ENCODE measurements at regions not wholly inside any gene's neighbourhood (a gene's known extent, or its start where the extent isn't known, plus 50 kb on each side); places are given as distances from the start of the nearest gene placed in this dataset.

- no peak overlapping the region for H3K27ac ChIP-seq (ENCODE audit: low read depth in 1 of 2, low read length in 2 of 2)
- H3K36me3 ChIP-seq (ENCODE audit: control insufficient read depth in 1 of 2, insufficient read depth in 2 of 2, low read length in 1 of 2): no peaks in the 10 kb centered on the region
- H3K4me3 ChIP-seq (ENCODE audit: low read length in 2 of 2): no peak overlapping the region
- intact Hi-C loops (cut with DNase I): no loop called here
- H3K27me3 ChIP-seq (ENCODE audit: control insufficient read depth in 1 of 2, insufficient read depth in 2 of 2, low read length in 1 of 2): no peaks in the 10 kb centered on the region
- WGBS, 2 donors: 96 to 98% methylated on average over 2 of the region's 2 CpGs
- no peaks in the 10 kb centered on the region for H3K9me3 ChIP-seq (ENCODE audit: control insufficient read depth, low read length)
- DNase-seq (no peak), ATAC-seq (ENCODE audit: low FRiP score) (no peak)
- no peaks in the 10 kb centered on the region for H3K4me1 ChIP-seq (ENCODE audit: control insufficient read depth in 1 of 2, insufficient read depth in 2 of 2, low read length in 2 of 2)
Measured at GRCh38 chr14:34015383-34015782, 64.5 kb upstream of the EGLN3 start.

- intact Hi-C loops (cut with DNase I): no loop called here
Measured at GRCh38 chr14:34014936-34015335, 64.1 kb upstream of the EGLN3 start.

GRCh38 chr14:34013721-34014060 is 62.8 kb upstream of the EGLN3 start:
- Histone ChIP-seq H3K27me3 (ENCODE audit: control insufficient read depth in 1 of 2, insufficient read depth in 2 of 2, low read length in 1 of 2) (no peaks in the 10 kb centered on the region), H3K27ac (ENCODE audit: low read depth in 1 of 2, low read length in 2 of 2) (no peak overlapping the region), H3K4me3 (ENCODE audit: low read length in 2 of 2) (no peak overlapping the region), H3K4me1 (ENCODE audit: control insufficient read depth in 1 of 2, insufficient read depth in 2 of 2, low read length in 2 of 2) (no peaks in the 10 kb centered on the region), H3K9me3 (ENCODE audit: control insufficient read depth, low read length) (no peaks in the 10 kb centered on the region), H3K36me3 (ENCODE audit: control insufficient read depth in 1 of 2, insufficient read depth in 2 of 2, low read length in 1 of 2) (no peaks in the 10 kb centered on the region)
- no peak for DNase-seq
- no peak for ATAC-seq (ENCODE audit: low FRiP score)
- intact Hi-C loops (cut with DNase I): no loop called here
- 82 to 86% methylated on average over 4 of the region's 4 CpGs for WGBS, 2 donors

More at GRCh38 chr14:34014936-34015335, 64.1 kb upstream of the EGLN3 start:
- ATAC-seq (ENCODE audit: low FRiP score) (no peak), DNase-seq (no peak)
- WGBS, 2 donors: 92 to 93% methylated on average over 3 of the region's 3 CpGs
- Histone ChIP-seq H3K4me1 (ENCODE audit: control insufficient read depth in 1 of 2, insufficient read depth in 2 of 2, low read length in 2 of 2) (no peaks in the 10 kb centered on the region), H3K4me3 (ENCODE audit: low read length in 2 of 2) (no peak overlapping the region), H3K9me3 (ENCODE audit: control insufficient read depth, low read length) (no peaks in the 10 kb centered on the region), H3K27me3 (ENCODE audit: control insufficient read depth in 1 of 2, insufficient read depth in 2 of 2, low read length in 1 of 2) (no peaks in the 10 kb centered on the region), H3K36me3 (ENCODE audit: control insufficient read depth in 1 of 2, insufficient read depth in 2 of 2, low read length in 1 of 2) (no peaks in the 10 kb centered on the region), H3K27ac (ENCODE audit: low read depth in 1 of 2, low read length in 2 of 2) (no peak overlapping the region)

GRCh38 chr14:34012978-34013720 is 62.3 kb upstream of the EGLN3 start:
- Histone ChIP-seq H3K4me3 (ENCODE audit: low read length in 2 of 2) (no peak overlapping the region), H3K36me3 (ENCODE audit: control insufficient read depth in 1 of 2, insufficient read depth in 2 of 2, low read length in 1 of 2) (no peaks in the 10 kb centered on the region), H3K4me1 (ENCODE audit: control insufficient read depth in 1 of 2, insufficient read depth in 2 of 2, low read length in 2 of 2) (no peaks in the 10 kb centered on the region), H3K27ac (ENCODE audit: low read depth in 1 of 2, low read length in 2 of 2) (no peak overlapping the region), H3K27me3 (ENCODE audit: control insufficient read depth in 1 of 2, insufficient read depth in 2 of 2, low read length in 1 of 2) (no peaks in the 10 kb centered on the region), H3K9me3 (ENCODE audit: control insufficient read depth, low read length) (no peaks in the 10 kb centered on the region)
- DNase-seq: no peak
- intact Hi-C loops (cut with DNase I): no loop called here
- WGBS, 2 donors: 78 to 87% methylated on average over 9 of the region's 9 CpGs
- ATAC-seq (ENCODE audit: low FRiP score): no peak

- WGBS, 2 donors: 87% methylated on average over 6 of the region's 6 CpGs
- intact Hi-C loops (cut with DNase I): no loop called here
- no peak for DNase-seq
- no peak overlapping the region for H3K4me3 ChIP-seq (ENCODE audit: low read length in 2 of 2)
- H3K4me1 ChIP-seq (ENCODE audit: control insufficient read depth in 1 of 2, insufficient read depth in 2 of 2, low read length in 2 of 2): no peaks in the 10 kb centered on the region
- no peak overlapping the region for H3K27ac ChIP-seq (ENCODE audit: low read depth in 1 of 2, low read length in 2 of 2)
- ATAC-seq (ENCODE audit: low FRiP score): no peak
- H3K27me3 ChIP-seq (ENCODE audit: control insufficient read depth in 1 of 2, insufficient read depth in 2 of 2, low read length in 1 of 2): no peaks in the 10 kb centered on the region
- H3K36me3 ChIP-seq (ENCODE audit: control insufficient read depth in 1 of 2, insufficient read depth in 2 of 2, low read length in 1 of 2): no peaks in the 10 kb centered on the region
- no peaks in the 10 kb centered on the region for H3K9me3 ChIP-seq (ENCODE audit: control insufficient read depth, low read length)
Measured at GRCh38 chr14:34012369-34012768, 61.5 kb upstream of the EGLN3 start.

- H3K27me3 ChIP-seq (ENCODE audit: control insufficient read depth in 1 of 2, insufficient read depth in 2 of 2, low read length in 1 of 2): no peaks in the 10 kb centered on the region
- H3K36me3 ChIP-seq (ENCODE audit: control insufficient read depth in 1 of 2, insufficient read depth in 2 of 2, low read length in 1 of 2): no peaks in the 10 kb centered on the region
- H3K4me1 ChIP-seq (ENCODE audit: control insufficient read depth in 1 of 2, insufficient read depth in 2 of 2, low read length in 2 of 2): no peaks in the 10 kb centered on the region
- H3K9me3 ChIP-seq (ENCODE audit: control insufficient read depth, low read length): no peaks in the 10 kb centered on the region
- no peak overlapping the region for H3K4me3 ChIP-seq (ENCODE audit: low read length in 2 of 2)
- DNase-seq: no peak
- 77 to 85% methylated on average over 5 of the region's 5 CpGs for WGBS, 2 donors
- intact Hi-C loops (cut with DNase I): no loop called here
- no peak overlapping the region for H3K27ac ChIP-seq (ENCODE audit: low read depth in 1 of 2, low read length in 2 of 2)
- no peak for ATAC-seq (ENCODE audit: low FRiP score)
Measured at GRCh38 chr14:34009956-34010355, 59.1 kb upstream of the EGLN3 start.

GRCh38 chr14:34007902-34008301 is 57.0 kb upstream of the EGLN3 start:
- H3K27ac ChIP-seq (ENCODE audit: low read depth in 1 of 2, low read length in 2 of 2): no peak overlapping the region
- intact Hi-C loops (cut with DNase I): no loop called here
- H3K27me3 ChIP-seq (ENCODE audit: control insufficient read depth in 1 of 2, insufficient read depth in 2 of 2, low read length in 1 of 2): no peaks in the 10 kb centered on the region
- no peaks in the 10 kb centered on the region for H3K36me3 ChIP-seq (ENCODE audit: control insufficient read depth in 1 of 2, insufficient read depth in 2 of 2, low read length in 1 of 2)
- ATAC-seq (ENCODE audit: low FRiP score) (no peak), DNase-seq (no peak)
- WGBS, 2 donors: 43 to 89% methylated on average over 3 of the region's 3 CpGs
- H3K4me1 ChIP-seq (ENCODE audit: control insufficient read depth in 1 of 2, insufficient read depth in 2 of 2, low read length in 2 of 2): no peaks in the 10 kb centered on the region
- no peak overlapping the region for H3K4me3 ChIP-seq (ENCODE audit: low read length in 2 of 2)
- no peaks in the 10 kb centered on the region for H3K9me3 ChIP-seq (ENCODE audit: control insufficient read depth, low read length)

- intact Hi-C loops (cut with DNase I): no loop called here
- Histone ChIP-seq H3K4me3 (ENCODE audit: low read length in 2 of 2) (no peak overlapping the region), H3K9me3 (ENCODE audit: control insufficient read depth, low read length) (no peaks in the 10 kb centered on the region), H3K27ac (ENCODE audit: low read depth in 1 of 2, low read length in 2 of 2) (no peak overlapping the region), H3K27me3 (ENCODE audit: control insufficient read depth in 1 of 2, insufficient read depth in 2 of 2, low read length in 1 of 2) (no peaks in the 10 kb centered on the region), H3K36me3 (ENCODE audit: control insufficient read depth in 1 of 2, insufficient read depth in 2 of 2, low read length in 1 of 2) (no peaks in the 10 kb centered on the region), H3K4me1 (ENCODE audit: control insufficient read depth in 1 of 2, insufficient read depth in 2 of 2, low read length in 2 of 2) (no peaks in the 10 kb centered on the region)
- DNase-seq (no peak), ATAC-seq (ENCODE audit: low FRiP score) (no peak)
Measured at GRCh38 chr14:34005901-34006300, 55.0 kb upstream of the EGLN3 start.

GRCh38 chr14:34004881-34005280 is 54.0 kb upstream of the EGLN3 start:
- intact Hi-C loops (cut with DNase I): no loop called here
- Histone ChIP-seq H3K4me3 (ENCODE audit: low read length in 2 of 2) (no peak overlapping the region), H3K36me3 (ENCODE audit: control insufficient read depth in 1 of 2, insufficient read depth in 2 of 2, low read length in 1 of 2) (no peaks in the 10 kb centered on the region), H3K27ac (ENCODE audit: low read depth in 1 of 2, low read length in 2 of 2) (no peak overlapping the region), H3K27me3 (ENCODE audit: control insufficient read depth in 1 of 2, insufficient read depth in 2 of 2, low read length in 1 of 2) (no peaks in the 10 kb centered on the region), H3K4me1 (ENCODE audit: control insufficient read depth in 1 of 2, insufficient read depth in 2 of 2, low read length in 2 of 2) (no peaks in the 10 kb centered on the region), H3K9me3 (ENCODE audit: control insufficient read depth, low read length) (no peaks in the 10 kb centered on the region)
- ATAC-seq (ENCODE audit: low FRiP score) (no peak), DNase-seq (no peak)
- WGBS, 2 donors: 51 to 59% methylated on average over 3 of the region's 3 CpGs
